T-cell (primary cell): ENCODE measurements at regions not wholly inside any gene's neighbourhood (a gene's known extent, or its start where the extent isn't known, plus 50 kb on each side); places are given as distances from the start of the nearest gene placed in this dataset.

Experiments used
- ATAC-seq, 4 experiments: fragments of 200-7000 bp in 3 of 4; fragments of 150-1000 bp in 1 of 4; cut with Tn5 transposase; replicated peaks in 1 of 4; 1 replicate in 3 of 4; 2 replicates in 1 of 4; pipeline ENCODE4 v1.10.0; 2021; ENCODE audit warnings: moderate library complexity in 3 of 4, mild to moderate bottlenecking in 2 of 4, moderate number of reproducible peaks in 1 of 4
- CTCF ChIA-PET, 2 donors: fragments of 300-600 bp; sonication (Branson Sonifier 250); formaldehyde crosslinking; loops; one replicate each; lab custom pipeline; 2022; ENCODE audit warnings: antibody characterized with exemption in 2 of 2; lab: Charles Lee
- POLR2A ChIA-PET, 2 donors: fragments of 300-600 bp; sonication (Branson Sonifier 250); formaldehyde crosslinking; loops; one replicate each; lab custom pipeline; 2022; ENCODE audit warnings: antibody characterized with exemption in 2 of 2; lab: Charles Lee
- DNase-seq, 35 experiments: peaks; one replicate each; pipeline versions ENCODE4 v3.0.0 to v3.0.0-alpha.2; 2013 to 2023
- H3K27ac ChIP-seq: one replicate; pipeline ENCODE4 v1.5.1; 2013; ENCODE audit warnings: low read length
- H3K27me3 ChIP-seq, 2 experiments: replicated peaks in 1 of 2; 1 replicate in 1 of 2; 2 replicates in 1 of 2; pipeline versions ENCODE4 v1.6.1 to v1.7.0; 2013; ENCODE audit warnings: low read length in 1 of 2, mixed read lengths in 1 of 2; ENCODE audit not compliant: control insufficient read depth in 2 of 2, insufficient read depth in 2 of 2; ENCODE audit errors: extremely low read depth in 1 of 2
- H3K36me3 ChIP-seq, 2 donors: 1 replicate in 1 of 2; 2 replicates in 1 of 2; pipeline versions ENCODE4 v1.6.1 to v1.7.0; 2013; ENCODE audit warnings: low read length in 1 of 2; ENCODE audit not compliant: control insufficient read depth in 2 of 2, insufficient read depth in 1 of 2; ENCODE audit errors: extremely low read depth in 1 of 2
- H3K4me1 ChIP-seq, 2 experiments: 1 replicate in 1 of 2; 2 replicates in 1 of 2; pipeline versions ENCODE4 v1.6.1 to v1.7.0; 2013; ENCODE audit warnings: low read length in 2 of 2, mixed read lengths in 1 of 2; ENCODE audit not compliant: insufficient read depth in 2 of 2, control insufficient read depth in 1 of 2; ENCODE audit errors: extremely low read depth in 1 of 2
- H3K4me3 ChIP-seq, 2 donors: 1 replicate in 1 of 2; 2 replicates in 1 of 2; pipeline versions ENCODE4 v1.5.1 to v1.7.0; 2013; ENCODE audit warnings: mild to moderate bottlenecking in 2 of 2, low read length in 1 of 2, moderate library complexity in 1 of 2; ENCODE audit not compliant: control insufficient read depth in 1 of 2; ENCODE audit errors: extremely low read depth in 1 of 2
- H3K9me3 ChIP-seq: 2 replicates; pipeline ENCODE4 v1.7.0; 2013
- H3K27ac Mint-ChIP-seq, 2 donors: one replicate each; pipeline ENCODE4 v1.8.0; 2020 to 2021; ENCODE audit warnings: mild to moderate bottlenecking in 2 of 2, mixed read lengths in 2 of 2
- H3K27me3 Mint-ChIP-seq, 2 donors: one replicate each; pipeline ENCODE4 v1.8.0; 2021 to 2022; ENCODE audit warnings: mixed read lengths in 2 of 2
- H3K36me3 Mint-ChIP-seq: one replicate; pipeline ENCODE4 v1.8.0; 2021; ENCODE audit warnings: mixed read lengths
- H3K4me1 Mint-ChIP-seq, 3 donors: one replicate each; pipeline ENCODE4 v1.8.0; 2020 to 2022; ENCODE audit warnings: mixed read lengths in 3 of 3, mild to moderate bottlenecking in 1 of 3
- H3K4me3 Mint-ChIP-seq, 3 donors: one replicate each; pipeline ENCODE4 v1.8.0; 2020 to 2022; ENCODE audit warnings: mild to moderate bottlenecking in 3 of 3, mixed read lengths in 3 of 3, moderate library complexity in 3 of 3
- H3K9me3 Mint-ChIP-seq, 3 donors: one replicate each; pipeline ENCODE4 v1.8.0; 2020 to 2022; ENCODE audit warnings: mixed read lengths in 3 of 3
- WGBS: methylation state at CpG from one replicate; pipeline ENCODE4 v1.1.5; 2013; ENCODE audit warnings: missing lambda C conversion rate; ENCODE audit not compliant: insufficient coverage; 5-methylcytosine and 5-hydroxymethylcytosine counted together

DNA sequence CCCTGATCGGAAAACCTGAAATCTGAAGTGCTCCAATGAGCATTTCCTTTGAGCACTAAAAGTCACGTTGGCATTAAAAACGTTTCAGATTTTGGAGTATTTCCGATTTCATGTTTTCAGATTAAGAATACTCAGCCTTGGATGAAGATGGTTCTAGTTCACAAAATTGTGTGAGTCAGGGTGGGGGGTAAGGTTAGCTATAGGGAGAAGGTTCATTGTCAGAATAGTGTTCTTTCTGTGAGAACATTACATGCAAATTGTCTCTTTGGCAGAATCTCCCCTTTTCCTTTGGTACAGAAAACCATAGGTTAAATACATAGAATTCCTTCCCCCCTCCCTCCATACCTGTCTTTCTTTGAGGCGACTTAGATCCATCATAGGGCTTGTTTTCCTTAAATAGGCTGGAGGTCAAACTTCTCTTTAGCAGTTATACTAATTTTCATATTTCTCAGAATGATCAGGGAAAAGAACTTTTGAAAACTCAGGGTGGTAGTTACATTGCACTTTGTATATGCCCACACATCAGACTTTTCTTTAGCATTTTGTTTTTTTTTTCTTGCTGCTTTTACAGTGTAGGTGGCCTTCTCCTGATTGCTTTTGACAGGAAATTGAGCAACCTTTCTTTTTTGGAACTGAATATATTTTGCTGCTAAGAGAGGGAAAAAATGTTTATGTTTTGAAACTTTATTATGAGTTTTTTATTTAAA, 503.5 kb downstream of the PCNX1 start:
- no peaks in the 10 kb centered on the region for H3K9me3 Mint-ChIP-seq
- Histone ChIP-seq H3K27me3 (no peaks in the 10 kb centered on the region), H3K27ac (no peak overlapping the region), H3K36me3 (no peaks in the 10 kb centered on the region), H3K4me1 (peaks cover 0 to 6% of the 10 kb centered on the region in 2 experiments), H3K9me3 (no peaks in the 10 kb centered on the region), H3K4me3 (no peak overlapping the region)
- POLR2A ChIA-PET: no interaction called here
- H3K27me3 Mint-ChIP-seq: no peaks in the 10 kb centered on the region
- peaks cover 17% of the 10 kb centered on the region for H3K36me3 Mint-ChIP-seq
- DNase-seq (no peak), ATAC-seq (no peak)
- CTCF ChIA-PET: interaction anchor here in 1 of 2 donors (0.6 kb wide), 1 partner anchor 67 kb away, joined by 3 read pairs; no protein-coding TSS in a partner anchor
- H3K27ac Mint-ChIP-seq: no peak overlapping the region
- peaks cover 30 to 38% (median 38%) of the 10 kb centered on the region in 3 donors for H3K4me1 Mint-ChIP-seq
- 94% methylated on average over 3 of the region's 5 CpGs for WGBS
- no peak overlapping the region for H3K4me3 Mint-ChIP-seq

DNA sequence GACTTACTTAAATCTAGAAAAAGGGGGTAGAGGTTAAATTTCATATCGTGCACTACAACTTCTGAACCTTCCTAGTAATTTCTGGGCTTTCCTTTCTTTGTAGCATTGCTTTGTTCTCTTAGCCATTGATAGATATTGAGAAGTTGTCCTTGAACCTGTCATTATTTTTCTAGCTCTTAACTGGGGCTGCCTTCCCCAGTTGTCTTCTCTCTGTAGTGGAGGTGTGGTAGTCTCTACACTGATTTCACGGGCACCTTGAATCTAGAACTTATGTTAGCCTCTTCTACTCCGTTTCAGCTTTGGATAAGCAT, 504.0 kb downstream of the PCNX1 start:
- H3K4me3 Mint-ChIP-seq: no peak overlapping the region
- CTCF ChIA-PET: interaction anchor here in 1 of 2 donors (0.6 kb wide), 1 partner anchor 67 kb away, joined by 3 read pairs; no protein-coding TSS in a partner anchor
- no peak overlapping the region for H3K27ac Mint-ChIP-seq
- WGBS: 40% methylated on average over 1 of the region's 3 CpGs
- no peaks in the 10 kb centered on the region for H3K27me3 ChIP-seq
- H3K4me1 Mint-ChIP-seq: peaks cover 30 to 38% (median 38%) of the 10 kb centered on the region in 3 donors
- H3K4me1 ChIP-seq: peaks cover 0 to 6% of the 10 kb centered on the region in 2 experiments
- POLR2A ChIA-PET: no interaction called here
- H3K36me3 Mint-ChIP-seq: peaks cover 19% of the 10 kb centered on the region
- no peak for ATAC-seq
- no peak for DNase-seq
- no peak overlapping the region for H3K27ac ChIP-seq
- H3K27me3 Mint-ChIP-seq: no peaks in the 10 kb centered on the region
- H3K36me3 ChIP-seq: no peaks in the 10 kb centered on the region
- no peak overlapping the region for H3K4me3 ChIP-seq
- H3K9me3 ChIP-seq: no peaks in the 10 kb centered on the region
- no peaks in the 10 kb centered on the region for H3K9me3 Mint-ChIP-seq

DNA sequence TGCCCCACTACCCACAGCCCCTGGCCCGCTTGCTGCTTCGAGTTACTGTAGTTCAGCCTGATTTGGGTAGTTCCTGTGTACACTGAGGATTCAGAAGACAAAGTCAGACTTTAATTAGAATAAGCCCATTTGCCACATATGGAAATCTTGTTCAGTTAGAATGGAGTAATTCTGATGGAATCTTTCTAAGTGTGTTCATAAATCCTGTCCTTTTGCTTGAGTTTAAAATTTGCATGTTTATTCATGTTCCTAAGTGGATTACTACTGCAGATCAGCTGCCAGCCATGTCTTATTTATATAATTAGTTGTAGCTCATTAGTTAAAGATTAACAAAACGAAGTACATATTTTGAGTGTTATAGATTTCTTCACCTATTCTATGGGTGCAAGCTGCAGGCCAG, 504.5 kb downstream of the PCNX1 start:
- H3K4me1 Mint-ChIP-seq: peaks cover 30 to 38% (median 38%) of the 10 kb centered on the region in 3 donors
- no peak overlapping the region for H3K27ac Mint-ChIP-seq
- Histone ChIP-seq H3K4me3 (no peak overlapping the region), H3K36me3 (no peaks in the 10 kb centered on the region), H3K27me3 (no peaks in the 10 kb centered on the region), H3K27ac (no peak overlapping the region), H3K9me3 (no peaks in the 10 kb centered on the region), H3K4me1 (peaks cover 0 to 6% of the 10 kb centered on the region in 2 experiments)
- no peaks in the 10 kb centered on the region for H3K9me3 Mint-ChIP-seq
- CTCF ChIA-PET: interaction anchor here in 1 of 2 donors (1.0 kb wide), 1 partner anchor 11 kb away, joined by 4 read pairs; no protein-coding TSS in a partner anchor
- DNase-seq: no peak
- no peak for ATAC-seq
- WGBS: no CpG with 5 or more reads among the region's 3 CpGs
- no peak overlapping the region for H3K4me3 Mint-ChIP-seq
- POLR2A ChIA-PET: interaction anchor here in 1 of 2 donors (0.7 kb wide), 1 partner anchor 365 kb away, joined by 3 read pairs; no protein-coding TSS in a partner anchor
- H3K27me3 Mint-ChIP-seq: no peaks in the 10 kb centered on the region
- H3K36me3 Mint-ChIP-seq: peaks cover 22% of the 10 kb centered on the region

DNA sequence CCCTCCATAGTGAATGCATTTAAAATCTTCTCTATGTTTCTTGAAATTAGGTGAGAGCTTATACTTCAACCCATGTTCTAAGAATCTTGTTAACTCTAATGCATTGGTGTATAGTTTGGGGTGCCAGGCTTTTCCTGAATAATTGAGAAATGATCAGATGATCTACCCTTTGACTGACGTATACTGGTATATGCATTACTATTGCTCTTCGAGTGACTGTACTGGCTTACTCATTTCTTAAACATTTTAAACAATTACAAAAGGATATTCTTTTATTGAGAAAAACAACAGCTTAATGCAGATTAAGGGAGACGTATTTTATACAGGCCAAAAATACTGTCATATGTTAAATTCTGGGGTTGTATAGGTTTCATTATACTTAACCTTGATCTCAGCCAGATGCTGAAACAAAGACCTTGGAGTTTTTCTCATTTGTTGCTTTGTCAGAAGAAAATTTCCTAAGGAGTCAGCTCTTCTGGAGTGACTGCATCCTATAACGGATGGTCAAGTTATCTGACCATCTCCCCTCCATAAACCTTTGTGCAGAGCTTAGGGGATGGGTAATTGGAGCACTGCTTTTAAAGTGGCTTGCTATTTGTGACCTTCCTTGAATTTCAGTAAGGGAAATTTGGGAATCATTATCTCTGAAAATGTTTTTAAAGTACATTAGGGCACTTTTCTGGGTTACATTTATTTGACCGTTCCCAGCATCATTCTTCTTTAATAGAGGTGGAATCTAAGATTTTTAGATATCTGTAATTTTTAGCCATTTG, 507.6 kb downstream of the PCNX1 start:
- no peak for DNase-seq
- no peaks in the 10 kb centered on the region for H3K36me3 ChIP-seq
- H3K4me1 Mint-ChIP-seq: peaks cover 16 to 23% (median 21%) of the 10 kb centered on the region in 3 donors
- no peaks in the 10 kb centered on the region for H3K27me3 ChIP-seq
- H3K9me3 Mint-ChIP-seq: no peaks in the 10 kb centered on the region
- H3K4me3 Mint-ChIP-seq: no peak overlapping the region
- H3K27ac Mint-ChIP-seq: no peak overlapping the region
- WGBS: no CpG with 5 or more reads among the region's 5 CpGs
- no peak for ATAC-seq
- H3K27ac ChIP-seq: no peak overlapping the region
- ChIA-PET CTCF (no interaction called here), POLR2A (interaction anchor here (0.5 to 0.7 kb wide), 2 partner anchors 21 to 157 kb away, joined by 3 read pairs; no protein-coding TSS in a partner anchor)
- H3K9me3 ChIP-seq: no peaks in the 10 kb centered on the region
- H3K4me1 ChIP-seq: peaks cover 0 to 6% of the 10 kb centered on the region in 2 experiments
- peaks cover 39% of the 10 kb centered on the region for H3K36me3 Mint-ChIP-seq
- H3K4me3 ChIP-seq: no peak overlapping the region
- H3K27me3 Mint-ChIP-seq: no peaks in the 10 kb centered on the region

DNA sequence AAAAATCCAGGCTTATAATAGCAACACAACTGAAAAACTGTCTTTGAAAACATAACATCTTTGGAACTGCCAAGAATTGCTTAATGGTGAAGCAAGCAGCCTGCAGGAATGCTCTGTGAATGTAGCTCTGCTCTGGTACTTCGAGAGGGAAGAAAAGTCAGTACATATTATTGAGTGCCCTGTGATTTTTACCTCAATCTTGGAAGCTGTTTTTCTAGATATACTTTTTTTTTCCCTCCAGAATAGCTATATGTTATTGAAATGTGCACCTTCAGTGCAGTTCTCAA, 508.1 kb downstream of the PCNX1 start:
- no peaks in the 10 kb centered on the region for H3K36me3 ChIP-seq
- WGBS: no CpG with 5 or more reads among the region's 1 CpG
- Mint-ChIP-seq H3K36me3 (peaks cover 42% of the 10 kb centered on the region), H3K27me3 (no peaks in the 10 kb centered on the region), H3K4me1 (peaks cover 11 to 18% (median 17%) of the 10 kb centered on the region in 3 donors), H3K9me3 (no peaks in the 10 kb centered on the region), H3K4me3 (no peak overlapping the region), H3K27ac (no peak overlapping the region)
- no peak overlapping the region for H3K4me3 ChIP-seq
- ChIA-PET POLR2A (interaction anchor here (0.5 to 0.7 kb wide), 2 partner anchors 21 to 156 kb away, joined by 3 read pairs; no protein-coding TSS in a partner anchor), CTCF (no interaction called here)
- no peak overlapping the region for H3K27ac ChIP-seq
- peaks cover 0 to 6% of the 10 kb centered on the region in 2 experiments for H3K4me1 ChIP-seq
- no peaks in the 10 kb centered on the region for H3K27me3 ChIP-seq
- no peaks in the 10 kb centered on the region for H3K9me3 ChIP-seq
- DNase-seq: no peak
- ATAC-seq: no peak

DNA sequence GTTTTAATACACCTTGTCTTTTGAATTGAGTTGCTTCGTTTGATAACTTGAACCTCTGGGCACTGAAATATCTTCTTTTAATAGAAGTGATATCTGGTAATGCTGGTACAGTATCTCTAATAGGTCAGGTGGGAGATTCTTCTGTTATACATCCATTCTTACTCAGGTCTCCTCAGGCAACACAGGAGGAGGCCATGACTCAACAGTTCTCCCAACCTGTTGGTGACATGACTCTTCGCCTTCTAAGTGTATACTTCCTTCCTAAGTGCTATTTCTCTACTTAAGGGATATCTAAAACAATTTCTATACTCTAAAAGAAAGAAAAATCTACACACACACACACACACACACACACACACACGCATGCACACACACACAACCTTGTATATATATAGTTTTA, 509.1 kb downstream of the PCNX1 start:
- H3K27me3 ChIP-seq: no peaks in the 10 kb centered on the region
- POLR2A ChIA-PET: interaction anchor here in 1 of 2 donors (0.5 to 0.6 kb wide), 2 partner anchors 15 to 133 kb away, joined by 3 read pairs; no protein-coding TSS in a partner anchor
- no peak overlapping the region for H3K27ac ChIP-seq
- no CpG with 5 or more reads among the region's 3 CpGs for WGBS
- ATAC-seq (no peak), DNase-seq (no peak)
- Mint-ChIP-seq H3K27ac (no peak overlapping the region), H3K27me3 (no peaks in the 10 kb centered on the region), H3K4me3 (no peak overlapping the region), H3K9me3 (no peaks in the 10 kb centered on the region), H3K36me3 (peaks cover 46% of the 10 kb centered on the region), H3K4me1 (peaks cover 8 to 10% (median 9%) of the 10 kb centered on the region in 3 donors)
- H3K4me3 ChIP-seq: no peak overlapping the region
- no peaks in the 10 kb centered on the region for H3K36me3 ChIP-seq
- peaks cover 0 to 1% of the 10 kb centered on the region in 2 experiments for H3K4me1 ChIP-seq
- no peaks in the 10 kb centered on the region for H3K9me3 ChIP-seq
- CTCF ChIA-PET: interaction anchor here in 1 of 2 donors (0.7 kb wide), 1 partner anchor 788 kb away, joined by 3 read pairs; no protein-coding TSS in a partner anchor
